Astrocyte (in vitro differentiated cells and primary cell): ENCODE measurements at regions not wholly inside any gene's neighbourhood (a gene's known extent, or its start where the extent isn't known, plus 50 kb on each side); places are given as distances from the start of the nearest gene placed in this dataset.

Experiments
- EZH2 ChIP-seq: IDR thresholded peaks from 2 replicates; pipeline ENCODE4 v1.6.1; 2012; ENCODE audit warnings: mild to moderate bottlenecking, low read length, inconsistent platforms; ENCODE audit not compliant: insufficient read depth
- TF ChIP-seq, protein P1 (sequence below): IDR thresholded peaks from 2 replicates; pipeline ENCODE4 v1.5.1; 2011; ENCODE audit warnings: low read depth, mild to moderate bottlenecking, inconsistent platforms, low read length, moderate library complexity; ENCODE audit not compliant: insufficient read depth

DNA sequence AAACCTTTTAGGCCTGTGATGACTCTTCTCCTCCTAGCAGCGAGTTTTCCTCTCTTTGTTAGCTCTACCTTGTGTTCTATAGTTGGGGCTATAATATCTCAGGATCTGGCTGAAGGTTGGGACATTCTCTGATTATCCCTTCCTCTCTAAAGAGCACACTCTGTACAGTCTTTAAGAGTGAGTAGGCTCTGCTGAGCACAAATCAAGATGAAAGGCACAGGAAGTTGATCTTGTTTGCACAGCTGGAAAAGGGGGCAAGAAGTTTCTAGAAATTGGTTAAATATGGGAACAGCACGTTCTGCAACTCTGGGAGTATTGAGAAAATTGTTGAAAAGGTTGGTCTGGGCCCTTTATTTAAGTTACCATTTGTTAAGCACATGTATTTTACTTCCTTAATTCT is 240.9 kb downstream of the CDH11 start:
- TF ChIP-seq, protein P1, sequence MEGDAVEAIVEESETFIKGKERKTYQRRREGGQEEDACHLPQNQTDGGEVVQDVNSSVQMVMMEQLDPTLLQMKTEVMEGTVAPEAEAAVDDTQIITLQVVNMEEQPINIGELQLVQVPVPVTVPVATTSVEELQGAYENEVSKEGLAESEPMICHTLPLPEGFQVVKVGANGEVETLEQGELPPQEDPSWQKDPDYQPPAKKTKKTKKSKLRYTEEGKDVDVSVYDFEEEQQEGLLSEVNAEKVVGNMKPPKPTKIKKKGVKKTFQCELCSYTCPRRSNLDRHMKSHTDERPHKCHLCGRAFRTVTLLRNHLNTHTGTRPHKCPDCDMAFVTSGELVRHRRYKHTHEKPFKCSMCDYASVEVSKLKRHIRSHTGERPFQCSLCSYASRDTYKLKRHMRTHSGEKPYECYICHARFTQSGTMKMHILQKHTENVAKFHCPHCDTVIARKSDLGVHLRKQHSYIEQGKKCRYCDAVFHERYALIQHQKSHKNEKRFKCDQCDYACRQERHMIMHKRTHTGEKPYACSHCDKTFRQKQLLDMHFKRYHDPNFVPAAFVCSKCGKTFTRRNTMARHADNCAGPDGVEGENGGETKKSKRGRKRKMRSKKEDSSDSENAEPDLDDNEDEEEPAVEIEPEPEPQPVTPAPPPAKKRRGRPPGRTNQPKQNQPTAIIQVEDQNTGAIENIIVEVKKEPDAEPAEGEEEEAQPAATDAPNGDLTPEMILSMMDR = no peak
- TF ChIP-seq EZH2 = no peak
